ENCODE measurements at regions not wholly inside any gene's neighbourhood (a gene's known extent, or its start where the extent isn't known, plus 50 kb on each side); places are given as distances from the start of the nearest gene placed in this dataset.

DNA sequence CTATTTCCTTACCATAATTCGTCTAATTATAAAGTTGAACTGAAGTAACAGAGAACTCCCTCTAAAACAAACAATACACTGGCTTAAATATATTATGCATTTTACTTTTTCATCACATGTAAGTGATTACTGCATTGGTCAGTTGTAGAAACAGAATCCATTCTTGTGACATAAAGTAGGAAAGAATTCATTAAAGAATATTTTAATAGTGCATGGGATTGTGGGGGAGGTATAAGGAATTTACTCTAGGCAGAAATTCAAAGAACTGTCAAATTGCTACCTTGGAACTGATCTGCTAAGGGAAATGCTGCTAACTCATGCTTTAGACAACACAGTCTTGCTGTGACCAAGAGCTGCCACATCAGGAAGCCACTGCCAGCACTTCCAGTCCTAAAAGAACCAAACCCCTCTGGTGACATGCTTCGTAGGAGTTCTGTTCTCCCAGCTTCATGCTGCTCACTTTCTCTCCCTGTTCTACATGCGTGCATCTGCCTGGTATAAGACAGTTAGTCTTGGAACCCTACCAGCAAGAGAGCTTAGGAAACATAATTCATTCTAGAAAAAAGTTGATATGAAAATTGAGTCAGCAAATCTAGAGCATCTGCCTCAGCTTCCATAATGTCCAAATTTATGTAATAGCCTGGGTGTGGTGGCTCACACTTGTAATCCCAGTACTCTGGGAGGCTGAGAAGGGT lies 1137.6 kb upstream of the NXPH2 start:
- TF ChIP-seq POLR2A (IDR thresholded peaks at IDR 0.05), result no peak
- no peak for TF ChIP-seq POLR2AphosphoS5 (IDR thresholded peaks at IDR 0.05)

Data from gastroesophageal sphincter (tissue), 2 donors.